ENCODE measurements at regions not wholly inside any gene's neighbourhood (a gene's known extent, or its start where the extent isn't known, plus 50 kb on each side); places are given as distances from the start of the nearest gene placed in this dataset.

DNA sequence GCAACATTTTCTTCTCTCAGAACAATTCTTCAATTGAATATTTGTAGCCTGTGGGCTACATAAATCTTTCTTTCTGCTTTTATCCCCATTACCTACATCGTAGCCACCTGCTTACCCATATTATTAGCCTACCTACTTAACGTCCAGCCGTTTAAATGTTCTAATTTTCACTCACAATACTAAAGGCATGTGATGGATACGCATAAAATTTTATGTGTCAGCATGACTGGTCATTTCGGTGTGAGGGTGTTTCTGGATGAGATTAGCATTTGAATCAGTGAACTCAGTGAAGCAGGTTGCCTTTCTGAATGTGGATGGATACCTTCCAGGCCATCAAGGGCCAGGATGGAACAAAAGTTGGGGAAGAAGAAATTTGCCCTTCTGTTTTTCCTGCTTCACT, 1722.5 kb upstream of the ACO1 start (continued):
- TF ChIP-seq, protein P1, sequence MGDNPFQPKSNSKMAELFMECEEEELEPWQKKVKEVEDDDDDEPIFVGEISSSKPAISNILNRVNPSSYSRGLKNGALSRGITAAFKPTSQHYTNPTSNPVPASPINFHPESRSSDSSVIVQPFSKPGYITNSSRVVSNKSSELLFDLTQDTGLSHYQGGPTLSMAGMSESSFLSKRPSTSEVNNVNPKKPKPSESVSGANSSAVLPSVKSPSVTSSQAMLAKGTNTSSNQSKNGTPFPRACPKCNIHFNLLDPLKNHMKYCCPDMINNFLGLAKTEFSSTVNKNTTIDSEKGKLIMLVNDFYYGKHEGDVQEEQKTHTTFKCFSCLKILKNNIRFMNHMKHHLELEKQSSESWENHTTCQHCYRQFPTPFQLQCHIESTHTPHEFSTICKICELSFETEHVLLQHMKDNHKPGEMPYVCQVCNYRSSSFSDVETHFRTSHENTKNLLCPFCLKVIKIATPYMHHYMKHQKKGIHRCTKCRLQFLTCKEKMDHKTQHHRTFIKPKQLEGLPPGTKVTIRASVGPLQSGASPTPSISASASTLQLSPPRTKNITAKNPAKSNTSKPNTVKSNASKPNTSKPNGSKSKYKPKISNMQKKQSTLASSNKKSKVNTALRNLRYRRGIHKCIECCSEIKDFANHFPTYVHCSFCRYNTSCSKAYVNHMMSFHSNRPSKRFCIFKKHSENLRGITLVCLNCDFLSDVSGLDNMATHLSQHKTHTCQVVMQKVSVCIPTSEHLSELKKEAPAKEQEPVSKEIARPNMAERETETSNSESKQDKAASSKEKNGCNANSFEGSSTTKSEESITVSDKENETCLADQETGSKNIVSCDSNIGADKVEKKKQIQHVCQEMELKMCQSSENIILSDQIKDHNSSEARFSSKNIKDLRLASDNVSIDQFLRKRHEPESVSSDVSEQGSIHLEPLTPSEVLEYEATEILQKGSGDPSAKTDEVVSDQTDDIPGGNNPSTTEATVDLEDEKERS (CRISPR knock-in tag; IDR thresholded peaks at IDR 0.05), result no peak
- TF ChIP-seq PHB2 (IDR thresholded peaks at IDR 0.05; ENCODE audit: partially characterized antibody), result no peak

DNA sequence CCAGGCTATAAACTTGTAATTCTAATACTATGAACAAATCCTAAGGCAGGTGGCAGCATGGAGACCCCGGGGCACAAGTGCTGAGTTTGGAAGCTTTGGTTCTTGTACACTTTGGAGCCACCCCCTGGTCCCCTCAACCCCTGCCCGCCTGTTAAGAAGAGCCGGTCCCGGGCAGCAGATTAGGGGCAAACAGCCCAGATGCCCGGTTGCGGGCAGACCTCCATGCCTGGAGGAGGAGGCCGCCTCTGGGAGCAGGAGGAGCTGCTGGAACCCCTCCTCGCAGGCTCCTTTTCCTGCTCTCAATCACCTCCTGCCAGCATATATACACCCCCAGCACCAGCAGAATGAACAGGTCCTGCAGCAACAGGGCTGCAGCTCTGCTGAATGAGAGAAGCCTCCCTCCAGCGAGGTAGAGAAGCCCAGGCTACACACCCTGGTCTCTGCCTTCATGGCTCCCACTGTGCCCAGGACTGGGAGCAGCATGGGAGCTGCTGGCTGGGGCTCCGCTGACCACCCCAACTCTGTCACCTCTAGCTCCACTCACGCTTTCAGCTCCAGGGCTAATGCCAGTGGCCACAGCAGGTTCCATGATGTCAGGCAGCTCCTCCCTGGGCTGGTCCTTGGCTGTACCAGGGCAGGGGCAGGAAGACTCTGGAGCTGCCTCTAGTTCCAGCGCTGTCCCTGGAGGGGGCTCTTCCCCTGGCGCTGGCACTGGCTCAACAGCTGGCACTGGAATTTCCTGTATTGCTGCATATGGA, 1713.5 kb upstream of the ACO1 start:
- H2AFZ ChIP-seq (ENCODE audit: low read length), result no peak overlapping the region
- H3K4me1 ChIP-seq (ENCODE audit: insufficient read depth, low read length), result no peaks in the 10 kb centered on the region
- H3K9me3 ChIP-seq (ENCODE audit: low read length), result no peaks in the 10 kb centered on the region
- intact Hi-C loops (cut with micrococcal nuclease; ENCODE audit: unreplicated experiment), result no loop called here
- no peak for TF ChIP-seq BORCS8-MEF2B (CRISPR knock-in tag; IDR thresholded peaks at IDR 0.05)
- TF ChIP-seq KLF12 (CRISPR knock-in tag; IDR thresholded peaks at IDR 0.05; ENCODE audit: borderline replicate concordance), result no peak
- TF ChIP-seq RBFOX2 (IDR thresholded peaks at IDR 0.05; ENCODE audit: low read depth, low read length), result no peak
- TF ChIP-seq, protein P2, sequence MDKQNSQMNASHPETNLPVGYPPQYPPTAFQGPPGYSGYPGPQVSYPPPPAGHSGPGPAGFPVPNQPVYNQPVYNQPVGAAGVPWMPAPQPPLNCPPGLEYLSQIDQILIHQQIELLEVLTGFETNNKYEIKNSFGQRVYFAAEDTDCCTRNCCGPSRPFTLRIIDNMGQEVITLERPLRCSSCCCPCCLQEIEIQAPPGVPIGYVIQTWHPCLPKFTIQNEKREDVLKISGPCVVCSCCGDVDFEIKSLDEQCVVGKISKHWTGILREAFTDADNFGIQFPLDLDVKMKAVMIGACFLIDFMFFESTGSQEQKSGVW (CRISPR knock-in tag; IDR thresholded peaks at IDR 0.05; ENCODE audit: borderline replicate concordance), result no peak
- TF ChIP-seq TSC22D2 (CRISPR knock-in tag; IDR thresholded peaks at IDR 0.05; ENCODE audit: borderline replicate concordance), result no peak
- TF ChIP-seq, protein P3, sequence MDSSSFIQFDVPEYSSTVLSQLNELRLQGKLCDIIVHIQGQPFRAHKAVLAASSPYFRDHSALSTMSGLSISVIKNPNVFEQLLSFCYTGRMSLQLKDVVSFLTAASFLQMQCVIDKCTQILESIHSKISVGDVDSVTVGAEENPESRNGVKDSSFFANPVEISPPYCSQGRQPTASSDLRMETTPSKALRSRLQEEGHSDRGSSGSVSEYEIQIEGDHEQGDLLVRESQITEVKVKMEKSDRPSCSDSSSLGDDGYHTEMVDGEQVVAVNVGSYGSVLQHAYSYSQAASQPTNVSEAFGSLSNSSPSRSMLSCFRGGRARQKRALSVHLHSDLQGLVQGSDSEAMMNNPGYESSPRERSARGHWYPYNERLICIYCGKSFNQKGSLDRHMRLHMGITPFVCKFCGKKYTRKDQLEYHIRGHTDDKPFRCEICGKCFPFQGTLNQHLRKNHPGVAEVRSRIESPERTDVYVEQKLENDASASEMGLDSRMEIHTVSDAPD (CRISPR knock-in tag; IDR thresholded peaks at IDR 0.05), result no peak
- no peak for TF ChIP-seq SMYD3 (CRISPR knock-in tag; IDR thresholded peaks at IDR 0.05)
- no peak for TF ChIP-seq ZNF101 (CRISPR knock-in tag; IDR thresholded peaks at IDR 0.05; ENCODE audit: borderline replicate concordance, low read depth)
- no peak for TF ChIP-seq NFIB (CRISPR knock-in tag; IDR thresholded peaks at IDR 0.05; ENCODE audit: borderline replicate concordance)
- TF ChIP-seq KLF6 (CRISPR knock-in tag; IDR thresholded peaks at IDR 0.05), result no peak
- no peak for TF ChIP-seq ZSCAN30 (CRISPR knock-in tag; IDR thresholded peaks at IDR 0.05)
- TF ChIP-seq ZNF788 (CRISPR knock-in tag; IDR thresholded peaks at IDR 0.05; ENCODE audit: borderline replicate concordance), result no peak
- no peak for TF ChIP-seq ARID2 (CRISPR knock-in tag; IDR thresholded peaks at IDR 0.05; ENCODE audit: borderline replicate concordance)
- no peak for TF ChIP-seq HNRNPK (IDR thresholded peaks at IDR 0.05; ENCODE audit: low read depth, low read length, poor library complexity, severe bottlenecking)
- TF ChIP-seq SIN3A (IDR thresholded peaks at IDR 0.05; ENCODE audit: borderline replicate concordance, low read depth, low read length), result no peak
- TF ChIP-seq ZFX (CRISPR knock-in tag; IDR thresholded peaks at IDR 0.05; ENCODE audit: low read depth), result no peak
- no peak overlapping the region for H3K9ac ChIP-seq (ENCODE audit: insufficient read depth, low read depth, low read length)
- no peak overlapping the region for H3K4me3 ChIP-seq (replicated peaks in 1 of 3; ENCODE audit: insufficient read depth in 1 of 3, low read depth in 2 of 3, low read length in 3 of 3)
- ATAC-seq (no peak), FAIRE-seq (no peak), DNase-seq (ENCODE audit: low spot score) (no peak)
- no peaks in the 10 kb centered on the region for H4K20me1 ChIP-seq (ENCODE audit: insufficient read depth, low read length)
- no TSS peak for BruUV-seq (replicated peaks)
- ChIA-PET CTCF (ENCODE audit: low intra/inter-chr PET ratio, low total read pairs) (no interaction called here), POLR2A (no interaction called here)
- H3K27ac ChIP-seq (ENCODE audit: extremely low read length, insufficient read depth, low read length), result no peak overlapping the region
- H3K36me3 ChIP-seq (replicated peaks in 1 of 2; ENCODE audit: control insufficient read depth in 1 of 2, insufficient read depth in 2 of 2, low read length in 2 of 2), result no peaks in the 10 kb centered on the region
- no peaks in the 10 kb centered on the region for H3K79me2 ChIP-seq (ENCODE audit: insufficient read depth, low read length)
- in situ Hi-C loops (cut with HindIII; ENCODE audit: extremely low pct_ligation_motif_present, low pct_unique_long_range_greater_than_20kb), result loop anchor here (10.0 kb wide), 1 partner anchor 64 kb away; no protein-coding TSS in a partner anchor
- 43% methylated on average over 3 of the region's 13 CpGs for WGBS (ENCODE audit: low lambda C conversion rate)
- no peaks in the 10 kb centered on the region for H3K27me3 ChIP-seq (ENCODE audit: control insufficient read depth in 1 of 2, insufficient read depth in 2 of 2, low read length in 2 of 2)
- H3K4me2 ChIP-seq (ENCODE audit: low read depth, low read length), result no peak overlapping the region
